ENCODE measurements at regions not wholly inside any gene's neighbourhood (a gene's known extent, or its start where the extent isn't known, plus 50 kb on each side); places are given as distances from the start of the nearest gene placed in this dataset.

GRCh38 chr9:100729336-100729895 is 151.5 kb downstream of the CAVIN4 start:
- H3F3A ChIP-seq (ENCODE audit: insufficient read depth, low read length): no peaks in the 10 kb centered on the region
- no peaks in the 10 kb centered on the region for H3K27me3 ChIP-seq (replicated peaks; ENCODE audit: insufficient read depth, low read length)
- H4K20me1 ChIP-seq (ENCODE audit: insufficient read depth, low read length): no peaks in the 10 kb centered on the region
- H3K36me3 ChIP-seq (replicated peaks; ENCODE audit: insufficient read depth, low read length): no peaks in the 10 kb centered on the region
- no peak overlapping the region for H3K4me3 ChIP-seq (ENCODE audit: low read length)
- no peaks in the 10 kb centered on the region for H3K9me3 ChIP-seq (replicated peaks; ENCODE audit: insufficient read depth, low read length)
- no peaks in the 10 kb centered on the region for H3K79me2 ChIP-seq (ENCODE audit: low read length)
- TF ChIP-seq EZH2 (optimal IDR thresholded peaks at IDR 0.05; ENCODE audit: low read depth, low read length) (no peak), CTCF (IDR thresholded peaks at IDR 0.05; ENCODE audit: low read length) (no peak), EZH2phosphoT487 (IDR thresholded peaks at IDR 0.05; ENCODE audit: low read length) (no peak)
- no peaks in the 10 kb centered on the region for H3K4me1 ChIP-seq (ENCODE audit: low read length)
- DNase-seq: no peak
- no peak overlapping the region for H3K9ac ChIP-seq (ENCODE audit: low read length)
- H3K9me2 ChIP-seq (replicated peaks; ENCODE audit: insufficient read depth, low read length): no peaks in the 10 kb centered on the region
- H2AFZ ChIP-seq (ENCODE audit: low read length): no peak overlapping the region
- H3K4me2 ChIP-seq (ENCODE audit: low read depth, low read length): no peak overlapping the region
- H3K27ac ChIP-seq (ENCODE audit: low read length): no peak overlapping the region

GRCh38 chr9:100730086-100730485 is 152.2 kb downstream of the CAVIN4 start:
- Histone ChIP-seq H3K79me2 (ENCODE audit: low read length) (no peaks in the 10 kb centered on the region), H3K27ac (ENCODE audit: low read length) (no peak overlapping the region), H3K4me1 (ENCODE audit: low read length) (no peaks in the 10 kb centered on the region), H3K4me2 (ENCODE audit: low read depth, low read length) (no peak overlapping the region), H3K27me3 (replicated peaks; ENCODE audit: insufficient read depth, low read length) (no peaks in the 10 kb centered on the region), H3K9ac (ENCODE audit: low read length) (no peak overlapping the region), H2AFZ (ENCODE audit: low read length) (no peak overlapping the region), H4K20me1 (ENCODE audit: insufficient read depth, low read length) (no peaks in the 10 kb centered on the region), H3F3A (ENCODE audit: insufficient read depth, low read length) (no peaks in the 10 kb centered on the region), H3K9me2 (replicated peaks; ENCODE audit: insufficient read depth, low read length) (no peaks in the 10 kb centered on the region), H3K9me3 (replicated peaks; ENCODE audit: insufficient read depth, low read length) (no peaks in the 10 kb centered on the region), H3K36me3 (replicated peaks; ENCODE audit: insufficient read depth, low read length) (no peaks in the 10 kb centered on the region), H3K4me3 (ENCODE audit: low read length) (no peak overlapping the region)
- TF ChIP-seq CTCF (IDR thresholded peaks at IDR 0.05; ENCODE audit: low read length) (no peak), EZH2phosphoT487 (IDR thresholded peaks at IDR 0.05; ENCODE audit: low read length) (no peak), EZH2 (optimal IDR thresholded peaks at IDR 0.05; ENCODE audit: low read depth, low read length) (no peak)
- no peak for DNase-seq

GRCh38 chr9:100731038-100731556 is 153.2 kb downstream of the CAVIN4 start:
- Histone ChIP-seq H2AFZ (ENCODE audit: low read length) (no peak overlapping the region), H3F3A (ENCODE audit: insufficient read depth, low read length) (no peaks in the 10 kb centered on the region), H3K4me1 (ENCODE audit: low read length) (no peaks in the 10 kb centered on the region), H3K9me3 (replicated peaks; ENCODE audit: insufficient read depth, low read length) (no peaks in the 10 kb centered on the region), H3K27me3 (replicated peaks; ENCODE audit: insufficient read depth, low read length) (no peaks in the 10 kb centered on the region), H3K79me2 (ENCODE audit: low read length) (no peaks in the 10 kb centered on the region), H3K27ac (ENCODE audit: low read length) (no peak overlapping the region), H3K9me2 (replicated peaks; ENCODE audit: insufficient read depth, low read length) (no peaks in the 10 kb centered on the region), H4K20me1 (ENCODE audit: insufficient read depth, low read length) (no peaks in the 10 kb centered on the region), H3K4me2 (ENCODE audit: low read depth, low read length) (no peak overlapping the region), H3K9ac (ENCODE audit: low read length) (no peak overlapping the region), H3K4me3 (ENCODE audit: low read length) (no peak overlapping the region), H3K36me3 (replicated peaks; ENCODE audit: insufficient read depth, low read length) (no peaks in the 10 kb centered on the region)
- no peak for TF ChIP-seq EZH2 (optimal IDR thresholded peaks at IDR 0.05; ENCODE audit: low read depth, low read length)
- DNase-seq: no peak

- Histone ChIP-seq H3K9me2 (replicated peaks; ENCODE audit: insufficient read depth, low read length) (no peaks in the 10 kb centered on the region), H3K36me3 (replicated peaks; ENCODE audit: insufficient read depth, low read length) (no peaks in the 10 kb centered on the region), H3K4me1 (ENCODE audit: low read length) (no peaks in the 10 kb centered on the region), H3K9me3 (replicated peaks; ENCODE audit: insufficient read depth, low read length) (no peaks in the 10 kb centered on the region), H3K79me2 (ENCODE audit: low read length) (no peaks in the 10 kb centered on the region), H2AFZ (ENCODE audit: low read length) (no peak overlapping the region), H3K27ac (ENCODE audit: low read length) (no peak overlapping the region), H3K27me3 (replicated peaks; ENCODE audit: insufficient read depth, low read length) (no peaks in the 10 kb centered on the region), H3K4me3 (ENCODE audit: low read length) (no peak overlapping the region), H4K20me1 (ENCODE audit: insufficient read depth, low read length) (no peaks in the 10 kb centered on the region), H3K9ac (ENCODE audit: low read length) (no peak overlapping the region), H3F3A (ENCODE audit: insufficient read depth, low read length) (no peaks in the 10 kb centered on the region), H3K4me2 (ENCODE audit: low read depth, low read length) (no peak overlapping the region)
- TF ChIP-seq EZH2 (optimal IDR thresholded peaks at IDR 0.05; ENCODE audit: low read depth, low read length) (no peak), EZH2phosphoT487 (IDR thresholded peaks at IDR 0.05; ENCODE audit: low read length) (no peak), CTCF (IDR thresholded peaks at IDR 0.05; ENCODE audit: low read length) (no peak)
- DNase-seq: no peak
Measured at GRCh38 chr9:100731557-100731956, 153.7 kb downstream of the CAVIN4 start.
